GM12878 (cell line): ENCODE measurements at regions not wholly inside any gene's neighbourhood (a gene's known extent, or its start where the extent isn't known, plus 50 kb on each side); places are given as distances from the start of the nearest gene placed in this dataset.

ENCODE experiments used
- ATAC-seq: fragments of 200-7000 bp; cut with Tn5 transposase; 3 replicates; pipeline ENCODE4 v1.9.1; 2020; ENCODE audit warnings: mild to moderate bottlenecking, moderate library complexity
- BruUV-seq: library from RNA; stranded (reverse); fragments of 400-500 nt; replicated peaks from 2 replicates; lab custom pipeline; 2021; lab: Mats Ljungman, UMichigan
- CTCF ChIA-PET: fragments of 300-600 bp; sonication (Branson Sonifier 250); formaldehyde crosslinking; extraction: SDS; loops from one replicate; lab custom pipeline; 2021; ENCODE audit warnings: inconsistent platforms; lab: Yijun Ruan, JAX
- POLR2A ChIA-PET: fragments of 350-600 bp; formaldehyde crosslinking; extraction: SDS; loops from one replicate; lab custom pipeline; 2021; ENCODE audit warnings: inconsistent platforms; lab: Charles Lee
- RAD21 ChIA-PET: fragments of 300-600 bp; sonication (Branson Sonifier 250); formaldehyde crosslinking; loops from one replicate; lab custom pipeline; 2023; ENCODE audit warnings: antibody characterized with exemption; ENCODE audit not compliant: unreplicated experiment; lab: Charles Lee
- SMC1A ChIA-PET: fragments of 300-600 bp; sonication (Branson Sonifier 250); formaldehyde crosslinking; loops from one replicate; lab custom pipeline; 2023; ENCODE audit not compliant: unreplicated experiment, uncharacterized antibody; lab: Charles Lee
- DNase-seq: peaks from one replicate; pipeline ENCODE4 v3.0.0-alpha.2; 2011; ENCODE audit warnings: low read depth, low spot score
- FAIRE-seq: peaks from 3 replicates; lab custom pipeline; 2011; peaks lifted over from hg19 to GRCh38; lab: Jason Lieb, UNC
- H2AFZ ChIP-seq: 2 replicates; pipeline ENCODE4 v1.6.0; 2011; ENCODE audit warnings: low read depth, low read length, control low read depth; ENCODE audit not compliant: control insufficient read depth
- H3K27ac ChIP-seq: 2 replicates; pipeline ENCODE4 v1.5.1; 2011; ENCODE audit warnings: control low read depth; ENCODE audit not compliant: control insufficient read depth, insufficient read depth
- H3K27me3 ChIP-seq, 2 experiments: replicated peaks in 1 of 2; 2 replicates each; pipeline versions ENCODE4 v1.6.0 to v1.6.1; 2011; ENCODE audit warnings: low read length in 1 of 2; ENCODE audit not compliant: control insufficient read depth in 2 of 2, insufficient read depth in 2 of 2
- H3K36me3 ChIP-seq, 2 experiments: 2 replicates each; pipeline ENCODE4 v1.5.1; 2011; ENCODE audit warnings: low read length in 1 of 2; ENCODE audit not compliant: control insufficient read depth in 2 of 2, insufficient read depth in 2 of 2
- H3K4me1 ChIP-seq: 2 replicates; pipeline ENCODE4 v1.6.1; 2011; ENCODE audit warnings: mild to moderate bottlenecking, low read length, moderate library complexity, mixed read lengths; ENCODE audit not compliant: control insufficient read depth, insufficient read depth
- H3K4me2 ChIP-seq: 2 replicates; pipeline ENCODE4 v1.6.0; 2011; ENCODE audit warnings: control low read depth; ENCODE audit not compliant: control insufficient read depth, insufficient read depth
- H3K4me3 ChIP-seq: fragments of 200-600 bp; sonication (generic); 2 replicates; pipeline ENCODE4 v1.5.1; 2016
- H3K79me2 ChIP-seq: 2 replicates; pipeline ENCODE4 v1.6.0; 2011; ENCODE audit warnings: low read length; ENCODE audit not compliant: control insufficient read depth, insufficient read depth
- H3K9ac ChIP-seq: 2 replicates; pipeline ENCODE4 v1.8.0; 2011; ENCODE audit warnings: low read length, control low read depth, mixed read lengths; ENCODE audit not compliant: control insufficient read depth, insufficient read depth
- H3K9me3 ChIP-seq: replicated peaks from 3 replicates; pipeline ENCODE4 v1.5.1; 2011; ENCODE audit warnings: mild to moderate bottlenecking, low read length; ENCODE audit not compliant: control insufficient read depth, insufficient read depth
- H4K20me1 ChIP-seq: 2 replicates; pipeline ENCODE4 v1.6.0; 2011; ENCODE audit not compliant: control insufficient read depth, insufficient read depth
- MEF2A ChIP-seq: IDR thresholded peaks from 2 replicates; pipeline ENCODE4 v1.6.1; 2011; ENCODE audit warnings: low read depth, mild to moderate bottlenecking, low read length, moderate library complexity; ENCODE audit not compliant: insufficient read depth
- POLR2AphosphoS2 ChIP-seq: IDR thresholded peaks from 2 replicates; pipeline ENCODE4 v1.6.1; 2011; ENCODE audit warnings: low read depth, mild to moderate bottlenecking, low read length, improper control_type of control experiment, moderate library complexity
- RELA ChIP-seq: fragments of 450-650 bp; IDR thresholded peaks from 2 replicates; pipeline ENCODE4 v1.8.0; 2014; ENCODE audit warnings: borderline replicate concordance; ENCODE audit not compliant: partially characterized antibody
- WGBS: methylation state at CpG from one replicate; pipeline ENCODE4 v1.1.6; 2016; ENCODE audit warnings: low lambda C conversion rate; ENCODE audit not compliant: insufficient replicate concordance, insufficient coverage; ENCODE audit errors: missing lambda C conversion rate; 5-methylcytosine and 5-hydroxymethylcytosine counted together
- in situ Hi-C: fragments of 300-500 bp; cut with MboI; formaldehyde crosslinking; loops from 9 replicates; pipeline ENCODE4 v1.14.3; 2018; ENCODE audit warnings: mixed read lengths
- intact Hi-C: fragments of 100-400 bp; cut with micrococcal nuclease; formaldehyde crosslinking; loops from one replicate; pipeline ENCODE4 v1.14.2; 2022; ENCODE audit not compliant: unreplicated experiment
- TF ChIP-seq, protein P1 (sequence below): IDR thresholded peaks from 2 replicates; pipeline ENCODE4 v1.6.1; 2012; ENCODE audit warnings: mild to moderate bottlenecking, low read depth, low read length

DNA sequence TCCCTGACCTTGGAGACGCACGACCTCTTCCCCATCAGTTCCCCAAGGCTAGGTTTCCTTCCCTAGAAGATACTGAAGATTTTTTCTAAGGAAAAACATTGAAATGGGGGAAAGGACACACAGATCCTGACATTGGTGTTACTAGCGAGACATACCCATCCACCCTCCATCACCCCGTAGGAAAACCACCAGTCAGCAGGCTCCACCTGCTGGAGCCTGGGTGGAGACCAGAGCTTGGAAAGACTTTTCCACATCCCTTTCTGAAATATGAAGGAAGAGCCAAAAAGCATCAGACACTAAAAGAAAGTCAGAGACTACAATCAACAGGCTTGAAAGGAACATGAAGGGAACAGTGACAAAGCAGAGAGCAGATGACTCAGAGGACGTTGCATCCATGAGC is 638.0 kb downstream of the IRX1 start:
- Histone ChIP-seq H3K9ac (no peak overlapping the region), H3K9me3 (no peaks in the 10 kb centered on the region; the same call in 2 of the 3 replicates), H3K4me3 (no peak overlapping the region), H3K27me3 (no peaks in the 10 kb centered on the region), H3K36me3 (no peaks in the 10 kb centered on the region), H3K4me1 (no peaks in the 10 kb centered on the region), H4K20me1 (no peaks in the 10 kb centered on the region), H3K79me2 (no peaks in the 10 kb centered on the region), H3K4me2 (no peak overlapping the region), H2AFZ (no peak overlapping the region), H3K27ac (no peak overlapping the region)
- in situ Hi-C loops = no loop called here
- 20% methylated on average over 5 of the region's 5 CpGs for WGBS
- RAD21 ChIA-PET = no interaction called here
- FAIRE-seq (no peak), DNase-seq (no peak), ATAC-seq (no peak)
- POLR2A ChIA-PET = no interaction called here
- SMC1A ChIA-PET = no interaction called here
- CTCF ChIA-PET = no interaction called here
- no TSS peak for BruUV-seq
- intact Hi-C loops = no loop called here
- TF ChIP-seq MEF2A = no peak
- TF ChIP-seq POLR2AphosphoS2 = no peak
- no peak for TF ChIP-seq RELA
- TF ChIP-seq, protein P1, sequence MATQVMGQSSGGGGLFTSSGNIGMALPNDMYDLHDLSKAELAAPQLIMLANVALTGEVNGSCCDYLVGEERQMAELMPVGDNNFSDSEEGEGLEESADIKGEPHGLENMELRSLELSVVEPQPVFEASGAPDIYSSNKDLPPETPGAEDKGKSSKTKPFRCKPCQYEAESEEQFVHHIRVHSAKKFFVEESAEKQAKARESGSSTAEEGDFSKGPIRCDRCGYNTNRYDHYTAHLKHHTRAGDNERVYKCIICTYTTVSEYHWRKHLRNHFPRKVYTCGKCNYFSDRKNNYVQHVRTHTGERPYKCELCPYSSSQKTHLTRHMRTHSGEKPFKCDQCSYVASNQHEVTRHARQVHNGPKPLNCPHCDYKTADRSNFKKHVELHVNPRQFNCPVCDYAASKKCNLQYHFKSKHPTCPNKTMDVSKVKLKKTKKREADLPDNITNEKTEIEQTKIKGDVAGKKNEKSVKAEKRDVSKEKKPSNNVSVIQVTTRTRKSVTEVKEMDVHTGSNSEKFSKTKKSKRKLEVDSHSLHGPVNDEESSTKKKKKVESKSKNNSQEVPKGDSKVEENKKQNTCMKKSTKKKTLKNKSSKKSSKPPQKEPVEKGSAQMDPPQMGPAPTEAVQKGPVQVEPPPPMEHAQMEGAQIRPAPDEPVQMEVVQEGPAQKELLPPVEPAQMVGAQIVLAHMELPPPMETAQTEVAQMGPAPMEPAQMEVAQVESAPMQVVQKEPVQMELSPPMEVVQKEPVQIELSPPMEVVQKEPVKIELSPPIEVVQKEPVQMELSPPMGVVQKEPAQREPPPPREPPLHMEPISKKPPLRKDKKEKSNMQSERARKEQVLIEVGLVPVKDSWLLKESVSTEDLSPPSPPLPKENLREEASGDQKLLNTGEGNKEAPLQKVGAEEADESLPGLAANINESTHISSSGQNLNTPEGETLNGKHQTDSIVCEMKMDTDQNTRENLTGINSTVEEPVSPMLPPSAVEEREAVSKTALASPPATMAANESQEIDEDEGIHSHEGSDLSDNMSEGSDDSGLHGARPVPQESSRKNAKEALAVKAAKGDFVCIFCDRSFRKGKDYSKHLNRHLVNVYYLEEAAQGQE = no peak
